ENCODE measurements at regions not wholly inside any gene's neighbourhood (a gene's known extent, or its start where the extent isn't known, plus 50 kb on each side); places are given as distances from the start of the nearest gene placed in this dataset.

- no peak for TF ChIP-seq CTCF (IDR thresholded peaks at IDR 0.05)
- no peak for TF ChIP-seq EZH2 (IDR thresholded peaks at IDR 0.05; ENCODE audit: borderline replicate concordance, insufficient read depth, low read depth, low read length, poor library complexity, severe bottlenecking)
Measured at GRCh38 chr14:55850825-55851241, 267.4 kb upstream of the PELI2 start.

Data from B cell (primary cell).